Activated CD4-positive, alpha-beta T cell treated with anti-CD3 and anti-CD28 coated beads, Interleukin-2, Interleukin-6, amounts not matched to agents 100 ng/mL and 50 ng/mL, durations not matched to agents 16 hours and 8 hours (primary cell): ENCODE measurements at regions not wholly inside any gene's neighbourhood (a gene's known extent, or its start where the extent isn't known, plus 50 kb on each side); places are given as distances from the start of the nearest gene placed in this dataset.
"Not testable (repeated sequence)": the region's sequence is repeated elsewhere in the genome, so short reads cannot be mapped to it uniquely, and the experiment has no call there.

Experiments
- DNase-seq: peaks from one replicate; pipeline ENCODE4 v3.0.0-alpha.2; 2020

- DNase-seq: no peak
Measured at GRCh38 chr12:40172879-40173278, 51.9 kb upstream of the LRRK2 start.

DNA sequence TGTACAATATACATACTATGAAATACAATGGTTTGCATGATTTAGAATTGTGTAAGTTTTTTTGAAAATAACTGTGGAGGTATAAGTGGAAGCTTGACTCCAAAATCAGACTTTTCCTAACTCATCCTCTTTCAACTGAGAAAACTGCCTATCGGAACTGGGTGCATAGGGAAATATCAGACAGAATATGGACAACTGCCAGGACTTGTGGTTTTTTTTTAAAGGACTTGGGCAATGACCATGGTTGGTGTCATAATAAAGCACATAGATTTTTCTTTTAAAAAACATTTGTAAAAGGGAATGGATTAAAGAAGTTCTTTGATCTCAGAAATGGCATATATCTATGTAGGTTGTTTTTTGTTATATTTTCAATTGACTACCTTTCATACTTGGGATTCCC lies 53.3 kb upstream of the LRRK2 start:
- no peak for DNase-seq

GRCh38 chr12:40171066-40171465 lies 53.7 kb upstream of the LRRK2 start:
- no peak for DNase-seq

- DNase-seq: no peak
Measured at GRCh38 chr12:40170593-40170992, 54.2 kb upstream of the LRRK2 start.

DNA sequence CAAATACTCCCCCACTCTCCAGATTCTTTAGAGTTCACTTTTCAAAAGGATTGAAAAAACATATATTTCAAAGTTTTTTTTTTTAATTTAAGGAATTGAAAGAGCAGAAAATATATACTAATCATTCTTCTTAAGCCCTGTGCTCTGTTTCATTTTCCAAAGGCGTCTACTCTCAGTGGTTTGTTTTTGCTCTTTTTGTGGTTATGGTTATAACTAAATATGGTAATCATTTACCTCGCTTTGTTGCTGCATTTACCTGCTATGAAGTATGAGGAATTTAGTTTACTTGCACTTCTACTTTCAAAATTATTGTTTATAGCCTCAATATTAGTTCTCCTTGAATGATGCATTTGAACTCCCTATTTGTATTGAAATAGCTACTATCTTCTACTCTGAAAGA lies 55.9 kb upstream of the LRRK2 start:
- DNase-seq: peak; percentile 53

DNA sequence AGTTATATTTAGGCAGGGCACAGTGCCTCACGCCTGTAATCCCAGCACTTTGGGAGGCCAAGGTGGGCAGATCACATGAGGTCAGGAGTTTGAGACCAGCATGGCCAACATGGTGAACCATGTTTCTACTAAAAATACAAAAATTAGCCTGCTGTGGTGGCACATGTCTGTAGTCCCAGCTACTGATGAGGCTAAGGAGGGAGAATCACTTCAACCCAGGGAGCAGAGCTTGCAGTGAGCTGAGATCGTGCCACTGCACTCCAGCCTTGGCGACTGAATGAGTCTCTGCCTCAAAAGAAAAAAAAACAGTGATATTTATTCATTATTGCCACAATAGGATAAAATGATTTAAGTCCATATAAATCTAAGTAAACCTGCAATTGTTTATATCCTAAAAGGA lies 56.4 kb upstream of the LRRK2 start:
- DNase-seq: not testable (repeated sequence)

DNA sequence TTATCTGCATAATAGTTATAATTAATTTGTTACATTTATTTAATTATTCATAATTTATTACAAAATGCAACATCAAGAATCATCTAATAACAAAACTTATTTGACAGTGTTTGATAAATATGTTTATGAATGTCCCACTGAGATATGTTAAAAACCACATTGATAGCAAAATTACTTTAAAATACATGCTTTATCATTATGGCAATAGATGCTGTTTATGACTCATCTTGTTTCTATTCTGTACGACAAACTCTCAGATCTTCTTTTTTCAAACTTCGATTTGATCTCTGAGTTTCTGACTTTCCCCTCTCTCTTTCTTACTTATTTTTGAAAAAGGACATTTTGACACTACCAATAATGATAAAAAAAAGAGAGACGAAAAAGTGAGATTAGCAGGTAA lies 56.8 kb upstream of the LRRK2 start:
- DNase-seq: no peak

- DNase-seq: no peak
Measured at GRCh38 chr12:40165179-40165578, 59.3 kb upstream of the SLC2A13 start.

DNA sequence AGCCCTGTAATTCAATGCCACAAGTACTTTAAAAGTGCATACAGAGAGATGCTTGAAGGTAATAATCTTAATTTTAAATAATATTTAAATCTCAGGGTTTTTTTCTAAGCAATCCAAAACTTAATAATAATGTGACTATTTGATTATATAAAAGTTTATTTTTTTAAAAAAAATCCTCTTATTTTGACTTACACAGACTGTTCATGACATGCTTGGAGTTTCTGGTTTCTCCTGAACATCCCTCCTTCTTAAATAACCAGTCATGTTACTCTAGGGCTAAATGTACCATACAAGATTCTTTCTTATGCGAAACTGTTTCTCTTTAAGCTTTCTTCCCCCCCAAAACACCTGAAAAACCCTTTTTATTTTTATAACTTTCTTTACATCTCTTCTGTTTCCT lies 58.2 kb upstream of the SLC2A13 start:
- no peak for DNase-seq

- no peak for DNase-seq
Measured at GRCh38 chr12:40162033-40162432, 56.2 kb upstream of the SLC2A13 start.

GRCh38 chr12:40158592-40159111 lies 52.8 kb upstream of the SLC2A13 start:
- DNase-seq: no peak

DNA sequence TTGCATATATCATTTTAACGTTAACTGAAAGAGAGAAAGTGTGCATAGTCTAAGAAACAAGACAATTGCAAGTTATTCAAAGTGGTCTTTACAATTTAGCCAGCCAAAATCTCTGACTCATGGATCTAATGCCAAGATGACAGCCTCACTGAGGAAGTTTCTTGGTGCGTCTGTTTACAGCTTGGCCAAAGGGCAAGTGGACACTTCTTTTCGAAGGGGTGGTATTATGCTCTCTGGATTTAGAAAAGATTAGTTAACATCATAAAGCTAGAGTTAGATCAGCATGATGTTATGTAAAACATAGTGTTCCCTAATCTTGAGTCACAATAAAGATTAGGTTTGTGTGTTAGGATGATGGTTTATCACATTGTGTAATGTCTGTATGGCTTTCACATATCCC lies 51.5 kb upstream of the SLC2A13 start:
- no peak for DNase-seq

GRCh38 chr12:40156021-40156764 lies 50.3 kb upstream of the SLC2A13 start:
- DNase-seq: no peak
